CD4-positive, alpha-beta T cell (primary cell): ENCODE measurements at regions not wholly inside any gene's neighbourhood (a gene's known extent, or its start where the extent isn't known, plus 50 kb on each side); places are given as distances from the start of the nearest gene placed in this dataset.

Source experiments
- ATAC-seq: fragments of 200-7000 bp; cut with Tn5 transposase; one replicate; pipeline ENCODE4 v1.10.0; 2022; ENCODE audit warnings: mild to moderate bottlenecking; ENCODE audit not compliant: poor library complexity
- CTCF ChIA-PET: fragments of 350-600 bp; sonication (Branson Sonifier 250); formaldehyde crosslinking; loops from one replicate; lab custom pipeline; 2021; ENCODE audit warnings: antibody characterized with exemption, inconsistent platforms; lab: Charles Lee
- POLR2A ChIA-PET: fragments of 350-600 bp; sonication (Branson Sonifier 250); formaldehyde crosslinking; loops from one replicate; lab custom pipeline; 2021; ENCODE audit warnings: antibody characterized with exemption, inconsistent platforms; lab: Charles Lee
- DNase-seq, 14 experiments: peaks; one replicate each; pipeline ENCODE4 v3.0.0-alpha.2; 2013 to 2020; ENCODE audit warnings: mixed read lengths in 2 of 14
- H3K27ac ChIP-seq, 2 donors: one replicate each; pipeline versions ENCODE4 v1.5.1 to v1.7.0; 2013; ENCODE audit warnings: low read length in 2 of 2, low read depth in 1 of 2, mild to moderate bottlenecking in 1 of 2
- H3K27me3 ChIP-seq, 2 experiments: 1 replicate in 1 of 2; 2 replicates in 1 of 2; pipeline versions ENCODE4 v1.6.1 to v1.7.0; 2013; ENCODE audit warnings: low read length in 2 of 2, control low read depth in 1 of 2, mild to moderate bottlenecking in 1 of 2, moderate library complexity in 1 of 2; ENCODE audit not compliant: insufficient read depth in 2 of 2, control insufficient read depth in 1 of 2
- H3K36me3 ChIP-seq: one replicate; pipeline ENCODE4 v1.6.1; 2013; ENCODE audit warnings: low read length, control low read depth; ENCODE audit not compliant: insufficient read depth
- H3K4me1 ChIP-seq: one replicate; pipeline ENCODE4 v1.6.1; 2013; ENCODE audit warnings: low read length, control low read depth; ENCODE audit not compliant: insufficient read depth
- H3K4me3 ChIP-seq: one replicate; pipeline ENCODE4 v1.5.1; 2013; ENCODE audit warnings: mild to moderate bottlenecking, low read length, moderate library complexity
- H3K9me3 ChIP-seq, 2 experiments: 1 replicate in 1 of 2; 2 replicates in 1 of 2; pipeline versions ENCODE4 v1.6.1 to v1.7.0; 2013; ENCODE audit warnings: low read length in 2 of 2, mild to moderate bottlenecking in 2 of 2, control low read depth in 1 of 2, moderate library complexity in 1 of 2; ENCODE audit not compliant: control insufficient read depth in 1 of 2, insufficient read depth in 1 of 2
- H3K27ac Mint-ChIP-seq: one replicate; pipeline ENCODE4 v1.8.0; 2020; ENCODE audit warnings: mixed read lengths
- H3K27me3 Mint-ChIP-seq: one replicate; pipeline ENCODE4 v1.8.0; 2021; ENCODE audit warnings: mixed read lengths
- H3K36me3 Mint-ChIP-seq: one replicate; pipeline ENCODE4 v1.8.0; 2021; ENCODE audit warnings: low read depth, mixed read lengths
- H3K4me1 Mint-ChIP-seq: one replicate; pipeline ENCODE4 v1.8.0; 2021; ENCODE audit warnings: low read depth, mixed read lengths
- H3K4me3 Mint-ChIP-seq: one replicate; pipeline ENCODE4 v1.8.0; 2020; ENCODE audit warnings: mild to moderate bottlenecking, mixed read lengths
- H3K9me3 Mint-ChIP-seq: one replicate; pipeline ENCODE4 v1.8.0; 2020; ENCODE audit warnings: mixed read lengths
- intact Hi-C, 2 experiments: fragments of 100-400 bp; cut with DNase I in 1 of 2; cut with micrococcal nuclease in 1 of 2; formaldehyde crosslinking; loops; one replicate each; pipeline versions ENCODE4 v1.15.1 to v1.9.0; 2023 to 2025; cut with DNase I, micrococcal nuclease
- TF ChIP-seq, protein P1 (sequence below): fragments of 200-600 bp; IDR thresholded peaks from one replicate; pipeline ENCODE4 v1.8.0; 2022; ENCODE audit warnings: antibody characterized with exemption, mild to moderate bottlenecking

GRCh38 chr2:192775011-192775410, 580.3 kb upstream of the TMEFF2 start:
- no peak overlapping the region for H3K4me3 Mint-ChIP-seq
- no peak overlapping the region for H3K27ac ChIP-seq
- no peak overlapping the region for H3K4me3 ChIP-seq
- no peaks in the 10 kb centered on the region for H3K4me1 ChIP-seq
- DNase-seq = no peak
- peaks cover 3% of the 10 kb centered on the region for H3K9me3 Mint-ChIP-seq
- POLR2A ChIA-PET = no interaction called here
- H3K9me3 ChIP-seq = no peaks in the 10 kb centered on the region
- TF ChIP-seq, protein P1, sequence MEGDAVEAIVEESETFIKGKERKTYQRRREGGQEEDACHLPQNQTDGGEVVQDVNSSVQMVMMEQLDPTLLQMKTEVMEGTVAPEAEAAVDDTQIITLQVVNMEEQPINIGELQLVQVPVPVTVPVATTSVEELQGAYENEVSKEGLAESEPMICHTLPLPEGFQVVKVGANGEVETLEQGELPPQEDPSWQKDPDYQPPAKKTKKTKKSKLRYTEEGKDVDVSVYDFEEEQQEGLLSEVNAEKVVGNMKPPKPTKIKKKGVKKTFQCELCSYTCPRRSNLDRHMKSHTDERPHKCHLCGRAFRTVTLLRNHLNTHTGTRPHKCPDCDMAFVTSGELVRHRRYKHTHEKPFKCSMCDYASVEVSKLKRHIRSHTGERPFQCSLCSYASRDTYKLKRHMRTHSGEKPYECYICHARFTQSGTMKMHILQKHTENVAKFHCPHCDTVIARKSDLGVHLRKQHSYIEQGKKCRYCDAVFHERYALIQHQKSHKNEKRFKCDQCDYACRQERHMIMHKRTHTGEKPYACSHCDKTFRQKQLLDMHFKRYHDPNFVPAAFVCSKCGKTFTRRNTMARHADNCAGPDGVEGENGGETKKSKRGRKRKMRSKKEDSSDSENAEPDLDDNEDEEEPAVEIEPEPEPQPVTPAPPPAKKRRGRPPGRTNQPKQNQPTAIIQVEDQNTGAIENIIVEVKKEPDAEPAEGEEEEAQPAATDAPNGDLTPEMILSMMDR = no peak
- H3K27me3 ChIP-seq = no peaks in the 10 kb centered on the region
- no peaks in the 10 kb centered on the region for H3K4me1 Mint-ChIP-seq
- H3K36me3 Mint-ChIP-seq = no peaks in the 10 kb centered on the region
- ATAC-seq = no peak
- intact Hi-C loops = no loop called here
- no peak overlapping the region for H3K27ac Mint-ChIP-seq
- CTCF ChIA-PET = no interaction called here
- no peaks in the 10 kb centered on the region for H3K27me3 Mint-ChIP-seq
- no peaks in the 10 kb centered on the region for H3K36me3 ChIP-seq

GRCh38 chr2:192773044-192773443, 578.3 kb upstream of the TMEFF2 start:
- intact Hi-C loops = no loop called here
- no peaks in the 10 kb centered on the region for H3K27me3 ChIP-seq
- no peaks in the 10 kb centered on the region for H3K9me3 ChIP-seq
- H3K27ac ChIP-seq = no peak overlapping the region
- Mint-ChIP-seq H3K4me1 (no peaks in the 10 kb centered on the region), H3K36me3 (no peaks in the 10 kb centered on the region), H3K27ac (no peak overlapping the region), H3K9me3 (no peaks in the 10 kb centered on the region), H3K27me3 (no peaks in the 10 kb centered on the region), H3K4me3 (no peak overlapping the region)
- POLR2A ChIA-PET = no interaction called here
- DNase-seq (no peak), ATAC-seq (no peak)
- no peaks in the 10 kb centered on the region for H3K4me1 ChIP-seq
- TF ChIP-seq, protein P1 = no peak
- no peaks in the 10 kb centered on the region for H3K36me3 ChIP-seq
- CTCF ChIA-PET = no interaction called here
- H3K4me3 ChIP-seq = no peak overlapping the region

DNA sequence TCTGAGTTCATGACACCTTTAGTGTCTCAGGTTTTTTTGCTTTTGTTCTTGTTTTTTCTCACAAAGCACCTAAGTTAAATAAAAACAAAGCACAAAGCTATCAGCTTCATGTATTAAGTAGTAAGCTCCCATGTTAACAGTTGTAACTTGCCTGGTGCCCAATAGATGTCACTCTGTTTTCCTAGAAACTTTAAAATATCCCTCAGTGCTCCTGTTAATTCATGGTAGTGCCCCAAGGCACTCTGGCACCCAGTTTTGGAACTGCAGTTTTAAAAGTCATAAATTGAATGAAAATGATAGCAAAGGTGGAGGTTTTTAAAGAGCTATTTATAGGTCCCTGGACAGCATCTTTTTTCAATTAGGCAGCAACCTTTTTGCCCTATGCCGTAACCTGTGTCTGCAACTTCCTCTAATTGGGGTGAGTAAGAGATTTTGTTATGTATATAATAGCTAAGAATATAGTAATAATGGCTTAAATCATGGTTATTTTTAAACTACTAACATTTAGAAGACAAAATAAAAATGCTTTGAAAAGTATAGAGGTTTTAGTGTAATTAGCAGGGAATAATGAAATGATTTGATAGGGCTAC, 555.0 kb upstream of the TMEFF2 start:
- H3K4me1 ChIP-seq = no peaks in the 10 kb centered on the region
- Mint-ChIP-seq H3K4me3 (no peak overlapping the region), H3K9me3 (no peaks in the 10 kb centered on the region), H3K4me1 (no peaks in the 10 kb centered on the region), H3K36me3 (no peaks in the 10 kb centered on the region), H3K27me3 (no peaks in the 10 kb centered on the region), H3K27ac (no peak overlapping the region)
- ATAC-seq = no peak
- POLR2A ChIA-PET = no interaction called here
- TF ChIP-seq, protein P1 = no peak
- H3K36me3 ChIP-seq = no peaks in the 10 kb centered on the region
- CTCF ChIA-PET = no interaction called here
- H3K9me3 ChIP-seq = no peaks in the 10 kb centered on the region
- DNase-seq = no peak
- H3K27me3 ChIP-seq = no peaks in the 10 kb centered on the region
- no peak overlapping the region for H3K4me3 ChIP-seq
- H3K27ac ChIP-seq = no peak overlapping the region
- intact Hi-C loops = no loop called here
